Femur (tissue), 1 donor: ENCODE measurements at regions not wholly inside any gene's neighbourhood (a gene's known extent, or its start where the extent isn't known, plus 50 kb on each side); places are given as distances from the start of the nearest gene placed in this dataset.

Source experiments
- DNase-seq: peaks from one replicate; pipeline ENCODE4 v3.0.0-alpha.2; 2017

- DNase-seq, result no peak
Observed at GRCh38 chr18:46325895-46326294, 221.7 kb downstream of the HAUS1 start.

- no peak for DNase-seq
Observed at GRCh38 chr18:46329736-46330246, 225.6 kb downstream of the HAUS1 start.

GRCh38 chr18:46331316-46331715 is 227.1 kb downstream of the HAUS1 start:
- DNase-seq, result no peak

- no peak for DNase-seq
Observed at GRCh38 chr18:46332286-46332801, 228.2 kb downstream of the HAUS1 start.

- DNase-seq, result peak; percentile 34
Observed at GRCh38 chr18:46332921-46333341, 228.7 kb downstream of the HAUS1 start.

GRCh38 chr18:46333431-46334135 is 229.4 kb downstream of the HAUS1 start:
- DNase-seq, result peak; percentile 63

- peak; percentile 64 for DNase-seq
Observed at GRCh38 chr18:46334868-46335281, 230.7 kb downstream of the HAUS1 start.

GRCh38 chr18:46335534-46336101 is 231.4 kb downstream of the HAUS1 start:
- DNase-seq, result peak; percentile 80

- DNase-seq, result no peak
Observed at GRCh38 chr18:46336278-46337111, 232.3 kb downstream of the HAUS1 start.

GRCh38 chr18:46337271-46337670 is 233.1 kb downstream of the HAUS1 start:
- no peak for DNase-seq

GRCh38 chr18:46338205-46338604 is 234.0 kb downstream of the HAUS1 start:
- DNase-seq, result peak; percentile 35

- DNase-seq, result no peak
Observed at GRCh38 chr18:46338766-46339165, 234.6 kb downstream of the HAUS1 start.

GRCh38 chr18:46340716-46341115 is 236.5 kb downstream of the HAUS1 start:
- DNase-seq, result no peak

GRCh38 chr18:46341986-46342525 is 237.9 kb downstream of the HAUS1 start:
- DNase-seq, result no peak

- no peak for DNase-seq
Observed at GRCh38 chr18:46343456-46343855, 239.3 kb downstream of the HAUS1 start.

- peak; percentile 63 for DNase-seq
Observed at GRCh38 chr18:46343931-46344372, 239.8 kb downstream of the HAUS1 start.

- no peak for DNase-seq
Observed at GRCh38 chr18:46344416-46345180, 240.4 kb downstream of the HAUS1 start.

- DNase-seq, result no peak
Observed at GRCh38 chr18:46345181-46345465, 240.9 kb downstream of the HAUS1 start.

GRCh38 chr18:46346213-46346612 is 242.0 kb downstream of the HAUS1 start:
- no peak for DNase-seq

- no peak for DNase-seq
Observed at GRCh38 chr18:46346896-46347630, 242.9 kb downstream of the HAUS1 start.

- no peak for DNase-seq
Observed at GRCh38 chr18:46350598-46351159, 246.5 kb downstream of the HAUS1 start.
